ENCODE measurements at regions not wholly inside any gene's neighbourhood (a gene's known extent, or its start where the extent isn't known, plus 50 kb on each side); places are given as distances from the start of the nearest gene placed in this dataset.

GRCh38 chr2:2698182-2699120 is 367.4 kb upstream of the MYT1L start:
- H3K4me3 ChIP-seq (ENCODE audit: low read depth, poor library complexity, severe bottlenecking), result no peak overlapping the region
- 82 to 83% methylated on average over 24 of the region's 24 CpGs for WGBS, 2 donors
- DNase-seq (ENCODE audit: low spot score in 2 of 2), result no peak
- TF ChIP-seq POLR2A (IDR thresholded peaks at IDR 0.05), result no peak
- no peak for TF ChIP-seq CTCF (IDR thresholded peaks at IDR 0.05)
- intact Hi-C loops (cut with DNase I; ENCODE audit: low total_unique reads), result no loop called here

GRCh38 chr2:2696733-2697455 is 365.8 kb upstream of the MYT1L start:
- 81 to 86% methylated on average over 13 of the region's 13 CpGs for WGBS, 2 donors
- TF ChIP-seq CTCF (IDR thresholded peaks at IDR 0.05), result no peak
- no peak for TF ChIP-seq POLR2A (IDR thresholded peaks at IDR 0.05)

GRCh38 chr2:2696325-2696724 is 365.2 kb upstream of the MYT1L start:
- no peak for TF ChIP-seq CTCF (IDR thresholded peaks at IDR 0.05)
- TF ChIP-seq POLR2A (IDR thresholded peaks at IDR 0.05), result no peak
- DNase-seq (ENCODE audit: low spot score in 2 of 2), result no peak
- 80 to 89% methylated on average over 5 of the region's 5 CpGs for WGBS, 2 donors
- H3K4me3 ChIP-seq (ENCODE audit: low read depth, poor library complexity, severe bottlenecking), result no peak overlapping the region
- intact Hi-C loops (cut with DNase I; ENCODE audit: low total_unique reads), result no loop called here

More at GRCh38 chr2:2696733-2697455, 365.8 kb upstream of the MYT1L start:
- DNase-seq (ENCODE audit: low spot score in 2 of 2), result no peak
- intact Hi-C loops (cut with DNase I; ENCODE audit: low total_unique reads), result no loop called here
- H3K4me3 ChIP-seq (ENCODE audit: low read depth, poor library complexity, severe bottlenecking), result no peak overlapping the region

- H3K4me3 ChIP-seq (ENCODE audit: low read depth, poor library complexity, severe bottlenecking), result no peak overlapping the region
- 76 to 78% methylated on average over 13 of the region's 13 CpGs for WGBS, 2 donors
- no peak for DNase-seq (ENCODE audit: low spot score in 2 of 2)
- intact Hi-C loops (cut with DNase I; ENCODE audit: low total_unique reads), result no loop called here
- TF ChIP-seq POLR2A (IDR thresholded peaks at IDR 0.05) (no peak), CTCF (IDR thresholded peaks at IDR 0.05) (no peak)
Measured at GRCh38 chr2:2694746-2695145, 363.7 kb upstream of the MYT1L start.

- WGBS, 2 donors, result 82% methylated on average over 21 of the region's 21 CpGs
- DNase-seq (ENCODE audit: low spot score in 2 of 2), result no peak
- intact Hi-C loops (cut with DNase I; ENCODE audit: low total_unique reads), result no loop called here
- TF ChIP-seq CTCF (IDR thresholded peaks at IDR 0.05), result no peak
- no peak for TF ChIP-seq POLR2A (IDR thresholded peaks at IDR 0.05)
- no peak overlapping the region for H3K4me3 ChIP-seq (ENCODE audit: low read depth, poor library complexity, severe bottlenecking)
Measured at GRCh38 chr2:2692599-2693389, 361.7 kb upstream of the MYT1L start.

Measured in lower leg skin (tissue), 4 donors.